ENCODE measurements at regions not wholly inside any gene's neighbourhood (a gene's known extent, or its start where the extent isn't known, plus 50 kb on each side); places are given as distances from the start of the nearest gene placed in this dataset.
A peak's percentile ranks its signal among the peaks of the same experiment; 100 is the strongest.
"Not testable (repeated sequence)": the region's sequence is repeated elsewhere in the genome, so short reads cannot be mapped to it uniquely, and the experiment has no call there.

- no peak for DNase-seq (ENCODE audit: low read depth)
Measured at GRCh38 chr4:77505958-77506319, 99.7 kb upstream of the CXCL13 start.

GRCh38 chr4:77510367-77510766, 95.3 kb upstream of the CXCL13 start:
- no peak for DNase-seq (ENCODE audit: low read depth)

GRCh38 chr4:77525538-77525937, 80.1 kb upstream of the CXCL13 start:
- DNase-seq (ENCODE audit: low read depth) = no peak

- DNase-seq (ENCODE audit: low read depth) = not testable (repeated sequence)
Measured at GRCh38 chr4:77527900-77528299, 77.7 kb upstream of the CXCL13 start.

- peak; percentile 98 for DNase-seq (ENCODE audit: low read depth)
Measured at GRCh38 chr4:77538144-77538543, 67.5 kb upstream of the CXCL13 start.

GRCh38 chr4:77538574-77539157, 67.0 kb upstream of the CXCL13 start:
- peak; percentile 84 for DNase-seq (ENCODE audit: low read depth)

All from renal cortical epithelial cell (primary cell).